ENCODE measurements at regions not wholly inside any gene's neighbourhood (a gene's known extent, or its start where the extent isn't known, plus 50 kb on each side); places are given as distances from the start of the nearest gene placed in this dataset.

DNA sequence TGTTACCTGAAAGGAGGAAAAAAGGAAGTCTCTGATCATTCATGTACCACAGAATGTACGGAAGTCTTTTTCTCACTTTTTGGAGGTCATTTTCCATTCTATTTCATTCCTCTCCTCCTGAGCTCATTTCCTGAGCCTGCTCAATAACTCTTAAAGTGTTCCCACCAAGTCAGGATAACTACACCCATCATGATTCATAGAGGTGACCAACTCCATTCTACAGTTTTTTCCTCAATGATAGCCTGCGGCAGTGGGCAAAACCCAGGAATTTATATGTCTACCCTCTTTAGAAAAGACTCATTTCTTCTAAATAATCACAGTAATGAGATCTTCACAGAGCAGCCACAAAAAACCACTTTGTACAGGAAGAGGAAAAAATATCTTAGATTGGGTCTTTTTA is 372.5 kb downstream of the RBM43 start:
- DNase-seq (no peak), ATAC-seq (ENCODE audit: insufficient read depth, low FRiP score) (no peak)
- Histone ChIP-seq H3K4me1 (ENCODE audit: control insufficient read depth in 5 of 5, insufficient read depth in 5 of 5, low read length in 5 of 5) (peaks cover 0 to 2% (median 0%) of the 10 kb centered on the region in 5 donors), H3K27ac (ENCODE audit: low read depth in 1 of 2, low read length in 1 of 2) (no peak overlapping the region), H3K9me3 (ENCODE audit: control insufficient read depth in 4 of 4, insufficient read depth in 3 of 4, low read length in 3 of 4) (peaks cover 0 to 3% (median 2%) of the 10 kb centered on the region in 4 donors), H3K27me3 (ENCODE audit: control insufficient read depth in 3 of 3, insufficient read depth in 3 of 3, low read length in 2 of 3) (no peaks in the 10 kb centered on the region), H3K36me3 (ENCODE audit: control insufficient read depth in 4 of 4, insufficient read depth in 4 of 4, low read length in 4 of 4) (no peaks in the 10 kb centered on the region), H3K9ac (ENCODE audit: insufficient read depth in 1 of 2, low read length in 2 of 2) (no peak overlapping the region), H3K4me3 (no peak overlapping the region)
- TF ChIP-seq, protein P1, sequence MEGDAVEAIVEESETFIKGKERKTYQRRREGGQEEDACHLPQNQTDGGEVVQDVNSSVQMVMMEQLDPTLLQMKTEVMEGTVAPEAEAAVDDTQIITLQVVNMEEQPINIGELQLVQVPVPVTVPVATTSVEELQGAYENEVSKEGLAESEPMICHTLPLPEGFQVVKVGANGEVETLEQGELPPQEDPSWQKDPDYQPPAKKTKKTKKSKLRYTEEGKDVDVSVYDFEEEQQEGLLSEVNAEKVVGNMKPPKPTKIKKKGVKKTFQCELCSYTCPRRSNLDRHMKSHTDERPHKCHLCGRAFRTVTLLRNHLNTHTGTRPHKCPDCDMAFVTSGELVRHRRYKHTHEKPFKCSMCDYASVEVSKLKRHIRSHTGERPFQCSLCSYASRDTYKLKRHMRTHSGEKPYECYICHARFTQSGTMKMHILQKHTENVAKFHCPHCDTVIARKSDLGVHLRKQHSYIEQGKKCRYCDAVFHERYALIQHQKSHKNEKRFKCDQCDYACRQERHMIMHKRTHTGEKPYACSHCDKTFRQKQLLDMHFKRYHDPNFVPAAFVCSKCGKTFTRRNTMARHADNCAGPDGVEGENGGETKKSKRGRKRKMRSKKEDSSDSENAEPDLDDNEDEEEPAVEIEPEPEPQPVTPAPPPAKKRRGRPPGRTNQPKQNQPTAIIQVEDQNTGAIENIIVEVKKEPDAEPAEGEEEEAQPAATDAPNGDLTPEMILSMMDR (IDR thresholded peaks at IDR 0.05; ENCODE audit: control extremely low read depth, extremely low read depth) = no peak
- 92 to 96% methylated on average over 2 of the region's 2 CpGs for WGBS, 2 donors

DNA sequence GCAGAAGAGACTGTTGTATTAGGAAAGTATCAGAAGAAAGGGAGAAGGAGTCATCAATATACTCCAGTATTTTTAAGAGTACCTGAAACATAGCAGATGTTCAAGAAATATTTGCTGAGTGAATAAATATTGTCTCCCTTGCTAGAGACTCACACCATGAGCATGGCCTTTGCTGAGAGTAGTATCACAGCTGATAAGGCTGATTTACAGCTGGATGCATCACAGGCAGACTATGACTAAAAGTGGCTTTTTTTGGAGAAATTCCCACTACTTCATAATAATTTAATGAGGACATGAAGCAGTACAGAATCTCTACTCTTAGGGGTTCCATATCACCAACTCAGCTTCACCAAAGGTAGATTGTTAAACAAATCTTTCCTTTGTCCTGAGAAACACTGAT is 373.3 kb downstream of the RBM43 start:
- DNase-seq (no peak), ATAC-seq (ENCODE audit: insufficient read depth, low FRiP score) (no peak)
- peaks cover 0 to 2% (median 2%) of the 10 kb centered on the region in 4 donors for H3K9me3 ChIP-seq (ENCODE audit: control insufficient read depth in 4 of 4, insufficient read depth in 3 of 4, low read length in 3 of 4)
- peaks cover 0 to 2% (median 0%) of the 10 kb centered on the region in 5 donors for H3K4me1 ChIP-seq (ENCODE audit: control insufficient read depth in 5 of 5, insufficient read depth in 5 of 5, low read length in 5 of 5)
- TF ChIP-seq, protein P1 (IDR thresholded peaks at IDR 0.05; ENCODE audit: control extremely low read depth, extremely low read depth) = no peak
- no peaks in the 10 kb centered on the region for H3K36me3 ChIP-seq (ENCODE audit: control insufficient read depth in 4 of 4, insufficient read depth in 4 of 4, low read length in 4 of 4)
- H3K27me3 ChIP-seq (ENCODE audit: control insufficient read depth in 3 of 3, insufficient read depth in 3 of 3, low read length in 2 of 3) = no peaks in the 10 kb centered on the region
- H3K4me3 ChIP-seq = no peak overlapping the region
- no peak overlapping the region for H3K27ac ChIP-seq (ENCODE audit: low read depth in 1 of 2, low read length in 1 of 2)
- H3K9ac ChIP-seq (ENCODE audit: insufficient read depth in 1 of 2, low read length in 2 of 2) = no peak overlapping the region

DNA sequence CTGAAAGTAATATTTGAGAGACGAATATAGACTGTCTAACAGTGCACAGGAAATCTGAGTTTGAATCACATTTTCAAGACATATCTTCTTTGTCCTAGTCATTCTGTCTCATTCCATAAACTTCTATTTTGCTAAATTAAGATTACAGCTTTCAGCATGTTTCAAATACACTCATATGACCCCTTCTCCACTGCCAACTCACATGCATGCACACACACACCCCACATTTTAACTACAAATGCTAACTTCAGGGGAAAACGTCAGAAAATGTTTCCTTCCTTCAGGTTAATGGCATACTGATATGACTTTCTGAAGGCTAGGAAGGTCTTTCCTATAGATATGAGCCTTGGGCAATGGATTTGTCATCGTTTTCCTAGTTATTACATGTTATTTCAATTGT is 373.7 kb downstream of the RBM43 start:
- 59 to 63% methylated on average over 3 of the region's 3 CpGs for WGBS, 2 donors
- Histone ChIP-seq H3K27ac (ENCODE audit: low read depth in 1 of 2, low read length in 1 of 2) (no peak overlapping the region), H3K36me3 (ENCODE audit: control insufficient read depth in 4 of 4, insufficient read depth in 4 of 4, low read length in 4 of 4) (no peaks in the 10 kb centered on the region), H3K9me3 (ENCODE audit: control insufficient read depth in 4 of 4, insufficient read depth in 3 of 4, low read length in 3 of 4) (peaks cover 0 to 2% (median under 1%) of the 10 kb centered on the region in 4 donors), H3K4me3 (no peak overlapping the region), H3K4me1 (ENCODE audit: control insufficient read depth in 5 of 5, insufficient read depth in 5 of 5, low read length in 5 of 5) (peaks cover 0 to 3% (median 0%) of the 10 kb centered on the region in 5 donors), H3K27me3 (ENCODE audit: control insufficient read depth in 3 of 3, insufficient read depth in 3 of 3, low read length in 2 of 3) (no peaks in the 10 kb centered on the region), H3K9ac (ENCODE audit: insufficient read depth in 1 of 2, low read length in 2 of 2) (no peak overlapping the region)
- peak in 1 of 3 donors; percentile 19 for DNase-seq
- no peak for ATAC-seq (ENCODE audit: insufficient read depth, low FRiP score)
- TF ChIP-seq, protein P1 (IDR thresholded peaks at IDR 0.05; ENCODE audit: control extremely low read depth, extremely low read depth) = no peak

DNA sequence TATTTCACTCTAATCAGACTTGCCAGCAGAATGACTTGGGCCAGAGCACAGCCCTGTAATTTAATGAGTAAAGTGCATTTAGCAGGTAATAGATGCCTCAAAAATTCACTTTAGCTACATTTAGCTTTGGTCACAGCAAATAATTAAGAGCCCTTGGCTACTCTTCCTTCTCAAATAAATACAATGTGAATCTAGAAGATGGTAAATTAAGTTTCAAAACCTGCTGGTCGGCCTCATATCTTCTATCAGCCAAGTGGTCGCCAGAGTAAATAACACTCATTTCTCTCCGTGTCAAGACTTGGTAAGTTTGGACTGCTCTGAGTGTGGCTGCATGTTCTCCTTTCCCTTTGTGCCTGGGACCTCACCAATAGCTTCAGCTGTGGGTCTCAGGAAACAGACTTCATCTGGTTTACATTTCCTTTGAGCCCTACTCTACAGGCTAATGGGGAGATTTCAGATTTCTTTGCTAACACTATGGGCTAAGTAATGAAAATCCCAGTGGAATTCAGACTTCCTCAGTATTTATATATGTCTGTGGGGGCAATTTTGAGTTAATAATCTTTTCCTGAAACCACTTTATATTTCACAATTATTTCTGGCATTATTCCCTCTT is 375.8 kb downstream of the RBM43 start:
- Histone ChIP-seq H3K9ac (ENCODE audit: insufficient read depth in 1 of 2, low read length in 2 of 2) (no peak overlapping the region), H3K27ac (ENCODE audit: low read depth in 1 of 2, low read length in 1 of 2) (no peak overlapping the region), H3K36me3 (ENCODE audit: control insufficient read depth in 4 of 4, insufficient read depth in 4 of 4, low read length in 4 of 4) (no peaks in the 10 kb centered on the region), H3K27me3 (ENCODE audit: control insufficient read depth in 3 of 3, insufficient read depth in 3 of 3, low read length in 2 of 3) (no peaks in the 10 kb centered on the region), H3K4me1 (ENCODE audit: control insufficient read depth in 5 of 5, insufficient read depth in 5 of 5, low read length in 5 of 5) (peaks cover 0 to 3% (median 0%) of the 10 kb centered on the region in 5 donors), H3K4me3 (no peak overlapping the region), H3K9me3 (ENCODE audit: control insufficient read depth in 4 of 4, insufficient read depth in 3 of 4, low read length in 3 of 4) (peaks cover 0 to 2% (median under 1%) of the 10 kb centered on the region in 4 donors)
- TF ChIP-seq, protein P1 (IDR thresholded peaks at IDR 0.05; ENCODE audit: control extremely low read depth, extremely low read depth) = no peak
- ATAC-seq (ENCODE audit: insufficient read depth, low FRiP score) (no peak), DNase-seq (peak in 1 of 3 donors; percentile 32)
- 70 to 80% methylated on average over 3 of the region's 3 CpGs for WGBS, 2 donors

Measured in lung (tissue), 11 donors.